HG03108 (cell line): ENCODE measurements at regions not wholly inside any gene's neighbourhood (a gene's known extent, or its start where the extent isn't known, plus 50 kb on each side); places are given as distances from the start of the nearest gene placed in this dataset.
"Not testable (repeated sequence)": the region's sequence is repeated elsewhere in the genome, so short reads cannot be mapped to it uniquely, and the experiment has no call there.

ENCODE experiments used
- ATAC-seq: cut with Tn5 transposase; IDR thresholded peaks from one replicate; pipeline ENCODE4 v1.9.1; 2021; ENCODE audit warnings: moderate library complexity; ENCODE audit not compliant: unreplicated experiment

- ATAC-seq: not testable (repeated sequence)
Observed at GRCh38 chr14:105706701-105707019, 180.3 kb downstream of the TMEM121 start.

GRCh38 chr14:105707099-105707498 is 180.7 kb downstream of the TMEM121 start:
- ATAC-seq: not testable (repeated sequence)

GRCh38 chr14:105707723-105708151 is 181.4 kb downstream of the TMEM121 start:
- not testable (repeated sequence) for ATAC-seq

GRCh38 chr14:105708251-105709134 is 182.1 kb downstream of the TMEM121 start:
- ATAC-seq: not testable (repeated sequence)

GRCh38 chr14:105709281-105710118 is 183.1 kb downstream of the TMEM121 start:
- no peak for ATAC-seq

GRCh38 chr14:105710119-105711043 is 184.0 kb downstream of the TMEM121 start:
- no peak for ATAC-seq

- no peak for ATAC-seq
Observed at GRCh38 chr14:105711044-105711620, 184.7 kb downstream of the TMEM121 start.

GRCh38 chr14:105711841-105712460 is 185.6 kb downstream of the TMEM121 start:
- ATAC-seq: no peak

GRCh38 chr14:105712670-105713069 is 186.3 kb downstream of the TMEM121 start:
- ATAC-seq: peak; percentile 48

- ATAC-seq: not testable (repeated sequence)
Observed at GRCh38 chr14:105713160-105713559, 186.8 kb downstream of the TMEM121 start.

GRCh38 chr14:105713836-105714235 is 187.5 kb downstream of the TMEM121 start:
- not testable (repeated sequence) for ATAC-seq

GRCh38 chr14:105718787-105719186 is 192.4 kb downstream of the TMEM121 start:
- not testable (repeated sequence) for ATAC-seq

- not testable (repeated sequence) for ATAC-seq
Observed at GRCh38 chr14:105720106-105720505, 193.7 kb downstream of the TMEM121 start.

- ATAC-seq: not testable (repeated sequence)
Observed at GRCh38 chr14:105720852-105721601, 194.6 kb downstream of the TMEM121 start.

GRCh38 chr14:105721602-105721970 is 195.2 kb downstream of the TMEM121 start:
- ATAC-seq: not testable (repeated sequence)

GRCh38 chr14:105721996-105722709 is 195.8 kb downstream of the TMEM121 start:
- ATAC-seq: not testable (repeated sequence)

- ATAC-seq: not testable (repeated sequence)
Observed at GRCh38 chr14:105723271-105723670, 196.9 kb downstream of the TMEM121 start.

- not testable (repeated sequence) for ATAC-seq
Observed at GRCh38 chr14:105723776-105724175, 197.4 kb downstream of the TMEM121 start.
